ENCODE measurements at regions not wholly inside any gene's neighbourhood (a gene's known extent, or its start where the extent isn't known, plus 50 kb on each side); places are given as distances from the start of the nearest gene placed in this dataset.
"Not testable (repeated sequence)": the region's sequence is repeated elsewhere in the genome, so short reads cannot be mapped to it uniquely, and the experiment has no call there.

GRCh38 chr22:22052548-22053139, 70.1 kb upstream of the TOP3B start:
- not testable (repeated sequence) for DNase-seq

- not testable (repeated sequence) for DNase-seq
These were observed 68.4 kb upstream of the TOP3B start for GRCh38 chr22:22051032-22051431.

GRCh38 chr22:22050141-22050775, 67.7 kb upstream of the TOP3B start:
- no peak for DNase-seq

- no peak for DNase-seq
These were observed 67.1 kb upstream of the TOP3B start for GRCh38 chr22:22049684-22050083.

- DNase-seq, result no peak
These were observed 66.5 kb upstream of the TOP3B start for GRCh38 chr22:22048981-22049531.

- no peak for DNase-seq
These were observed 65.8 kb upstream of the TOP3B start for GRCh38 chr22:22048318-22048942.

- DNase-seq, result no peak
These were observed 65.2 kb upstream of the TOP3B start for GRCh38 chr22:22047776-22048175.

- no peak for DNase-seq
These were observed 64.7 kb upstream of the TOP3B start for GRCh38 chr22:22047266-22047665.

- no peak for DNase-seq
These were observed 63.8 kb upstream of the TOP3B start for GRCh38 chr22:22046370-22046769.

GRCh38 chr22:22045571-22046335, 63.2 kb upstream of the TOP3B start:
- DNase-seq, result no peak

GRCh38 chr22:22044153-22044552, 61.6 kb upstream of the TOP3B start:
- DNase-seq, result no peak

GRCh38 chr22:22043296-22044078, 60.9 kb upstream of the TOP3B start:
- DNase-seq, result no peak

- no peak for DNase-seq
These were observed 60.2 kb upstream of the TOP3B start for GRCh38 chr22:22042599-22043295.

GRCh38 chr22:22042009-22042408, 59.4 kb upstream of the TOP3B start:
- DNase-seq, result no peak

- no peak for DNase-seq
These were observed 58.3 kb upstream of the TOP3B start for GRCh38 chr22:22040908-22041307.

- no peak for DNase-seq
These were observed 57.9 kb upstream of the TOP3B start for GRCh38 chr22:22040472-22040871.

GRCh38 chr22:22039286-22040074, 56.9 kb upstream of the TOP3B start:
- DNase-seq, result no peak

- DNase-seq, result no peak
These were observed 55.7 kb upstream of the TOP3B start for GRCh38 chr22:22038178-22038880.

GRCh38 chr22:22037740-22038139, 55.2 kb upstream of the TOP3B start:
- DNase-seq, result no peak

GRCh38 chr22:22037229-22037628, 54.6 kb upstream of the TOP3B start:
- no peak for DNase-seq

Data from NCI-H1048 (cell line).